GM12878 (cell line): ENCODE measurements at regions not wholly inside any gene's neighbourhood (a gene's known extent, or its start where the extent isn't known, plus 50 kb on each side); places are given as distances from the start of the nearest gene placed in this dataset.

Experiments
- GABPA ChIP-seq: IDR thresholded peaks from 2 replicates; pipeline ENCODE4 v1.6.1; 2014; ENCODE audit warnings: antibody characterized with exemption, low read depth, mild to moderate bottlenecking, inconsistent platforms
- POLR2A ChIP-seq: IDR thresholded peaks from 2 replicates; pipeline ENCODE4 v1.6.1; 2011; ENCODE audit warnings: low read depth, mild to moderate bottlenecking, low read length
- REST ChIP-seq: IDR thresholded peaks from 2 replicates; pipeline ENCODE4 v1.6.1; 2012; ENCODE audit warnings: mild to moderate bottlenecking, low read depth, low read length
- TCF12 ChIP-seq: IDR thresholded peaks from 2 replicates; pipeline ENCODE4 v1.6.1; 2011; ENCODE audit warnings: low read depth, mild to moderate bottlenecking, low read length
- TF ChIP-seq, protein P1 (sequence below): IDR thresholded peaks from 2 replicates; pipeline ENCODE4 v1.6.1; 2011; ENCODE audit warnings: low read depth, mild to moderate bottlenecking, low read length, moderate library complexity, borderline replicate concordance; ENCODE audit errors: extremely low read depth
- TF ChIP-seq, protein P2 (sequence below): fragments of 450-650 bp; formaldehyde crosslinking; IDR thresholded peaks from 2 replicates; pipeline ENCODE4 v1.4.0; 2020; ENCODE audit warnings: mild to moderate bottlenecking, moderate library complexity

- TF ChIP-seq, protein P1, sequence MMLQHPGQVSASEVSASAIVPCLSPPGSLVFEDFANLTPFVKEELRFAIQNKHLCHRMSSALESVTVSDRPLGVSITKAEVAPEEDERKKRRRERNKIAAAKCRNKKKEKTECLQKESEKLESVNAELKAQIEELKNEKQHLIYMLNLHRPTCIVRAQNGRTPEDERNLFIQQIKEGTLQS = no peak
- TF ChIP-seq POLR2A (no peak), GABPA (no peak), TCF12 (no peak), REST (no peak)
- TF ChIP-seq, protein P2, sequence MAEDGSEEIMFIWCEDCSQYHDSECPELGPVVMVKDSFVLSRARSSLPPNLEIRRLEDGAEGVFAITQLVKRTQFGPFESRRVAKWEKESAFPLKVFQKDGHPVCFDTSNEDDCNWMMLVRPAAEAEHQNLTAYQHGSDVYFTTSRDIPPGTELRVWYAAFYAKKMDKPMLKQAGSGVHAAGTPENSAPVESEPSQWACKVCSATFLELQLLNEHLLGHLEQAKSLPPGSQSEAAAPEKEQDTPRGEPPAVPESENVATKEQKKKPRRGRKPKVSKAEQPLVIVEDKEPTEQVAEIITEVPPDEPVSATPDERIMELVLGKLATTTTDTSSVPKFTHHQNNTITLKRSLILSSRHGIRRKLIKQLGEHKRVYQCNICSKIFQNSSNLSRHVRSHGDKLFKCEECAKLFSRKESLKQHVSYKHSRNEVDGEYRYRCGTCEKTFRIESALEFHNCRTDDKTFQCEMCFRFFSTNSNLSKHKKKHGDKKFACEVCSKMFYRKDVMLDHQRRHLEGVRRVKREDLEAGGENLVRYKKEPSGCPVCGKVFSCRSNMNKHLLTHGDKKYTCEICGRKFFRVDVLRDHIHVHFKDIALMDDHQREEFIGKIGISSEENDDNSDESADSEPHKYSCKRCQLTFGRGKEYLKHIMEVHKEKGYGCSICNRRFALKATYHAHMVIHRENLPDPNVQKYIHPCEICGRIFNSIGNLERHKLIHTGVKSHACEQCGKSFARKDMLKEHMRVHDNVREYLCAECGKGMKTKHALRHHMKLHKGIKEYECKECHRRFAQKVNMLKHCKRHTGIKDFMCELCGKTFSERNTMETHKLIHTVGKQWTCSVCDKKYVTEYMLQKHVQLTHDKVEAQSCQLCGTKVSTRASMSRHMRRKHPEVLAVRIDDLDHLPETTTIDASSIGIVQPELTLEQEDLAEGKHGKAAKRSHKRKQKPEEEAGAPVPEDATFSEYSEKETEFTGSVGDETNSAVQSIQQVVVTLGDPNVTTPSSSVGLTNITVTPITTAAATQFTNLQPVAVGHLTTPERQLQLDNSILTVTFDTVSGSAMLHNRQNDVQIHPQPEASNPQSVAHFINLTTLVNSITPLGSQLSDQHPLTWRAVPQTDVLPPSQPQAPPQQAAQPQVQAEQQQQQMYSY (CRISPR knock-in tag) = no peak
Observed at GRCh38 chr2:6060992-6061663, 368.9 kb downstream of the SOX11 start (continued).
